Immature natural killer cell (primary cell): ENCODE measurements at regions not wholly inside any gene's neighbourhood (a gene's known extent, or its start where the extent isn't known, plus 50 kb on each side); places are given as distances from the start of the nearest gene placed in this dataset.

Experiments
- DNase-seq, 3 donors: peaks; one replicate each; pipeline ENCODE4 v3.0.0; 2022; ENCODE audit warnings: mixed read lengths in 1 of 3
- H3K27ac Mint-ChIP-seq, 6 donors: one replicate each; pipeline ENCODE4 v1.8.0; 2020; ENCODE audit warnings: mixed read lengths in 6 of 6, mild to moderate bottlenecking in 5 of 6, inconsistent platforms in 4 of 6, moderate library complexity in 3 of 6
- H3K27me3 Mint-ChIP-seq, 3 donors: one replicate each; pipeline ENCODE4 v1.8.0; 2020 to 2021; ENCODE audit warnings: low read depth in 3 of 3, mild to moderate bottlenecking in 3 of 3, mixed read lengths in 3 of 3, moderate library complexity in 3 of 3, inconsistent platforms in 1 of 3
- H3K36me3 Mint-ChIP-seq, 3 donors: one replicate each; pipeline ENCODE4 v1.8.0; 2020; ENCODE audit warnings: mixed read lengths in 3 of 3, inconsistent platforms in 2 of 3, mild to moderate bottlenecking in 2 of 3
- H3K4me1 Mint-ChIP-seq, 2 donors: one replicate each; pipeline ENCODE4 v1.8.0; 2020; ENCODE audit warnings: inconsistent platforms in 2 of 2, mild to moderate bottlenecking in 2 of 2, mixed read lengths in 2 of 2, moderate library complexity in 1 of 2
- H3K4me3 Mint-ChIP-seq, 5 donors: one replicate each; pipeline ENCODE4 v1.8.0; 2020; ENCODE audit warnings: mild to moderate bottlenecking in 5 of 5, mixed read lengths in 5 of 5, inconsistent platforms in 3 of 5, moderate library complexity in 3 of 5
- H3K9me3 Mint-ChIP-seq, 6 donors: one replicate each; pipeline ENCODE4 v1.8.0; 2020; ENCODE audit warnings: mild to moderate bottlenecking in 6 of 6, mixed read lengths in 6 of 6, inconsistent platforms in 4 of 6, moderate library complexity in 3 of 6

- Mint-ChIP-seq H3K9me3 (no peaks in the 10 kb centered on the region), H3K36me3 (no peaks in the 10 kb centered on the region), H3K27me3 (peaks cover 0 to 2% (median 0%) of the 10 kb centered on the region in 3 donors), H3K4me3 (no peak overlapping the region), H3K4me1 (no peaks in the 10 kb centered on the region), H3K27ac (no peak overlapping the region)
- DNase-seq: no peak
Measured at GRCh38 chrX:42602566-42602965, 175.4 kb downstream of the PPP1R2C start.

GRCh38 chrX:42602136-42602535 lies 175.8 kb downstream of the PPP1R2C start:
- H3K4me1 Mint-ChIP-seq: no peaks in the 10 kb centered on the region
- H3K27me3 Mint-ChIP-seq: peaks cover 0 to 2% (median 0%) of the 10 kb centered on the region in 3 donors
- H3K9me3 Mint-ChIP-seq: no peaks in the 10 kb centered on the region
- H3K36me3 Mint-ChIP-seq: no peaks in the 10 kb centered on the region
- no peak overlapping the region for H3K4me3 Mint-ChIP-seq
- no peak overlapping the region for H3K27ac Mint-ChIP-seq
- DNase-seq: no peak

- H3K27me3 Mint-ChIP-seq: peaks cover 0 to 1% (median 0%) of the 10 kb centered on the region in 3 donors
- H3K4me3 Mint-ChIP-seq: no peak overlapping the region
- no peak for DNase-seq
- H3K27ac Mint-ChIP-seq: no peak overlapping the region
- peaks cover 0 to 5% (median 0%) of the 10 kb centered on the region in 6 donors for H3K9me3 Mint-ChIP-seq
- no peaks in the 10 kb centered on the region for H3K36me3 Mint-ChIP-seq
- H3K4me1 Mint-ChIP-seq: no peaks in the 10 kb centered on the region
Measured at GRCh38 chrX:42597481-42597880, 180.5 kb downstream of the PPP1R2C start.

GRCh38 chrX:42585842-42586621 lies 191.9 kb downstream of the PPP1R2C start:
- peaks cover 1 to 7% (median 4%) of the 10 kb centered on the region in 3 donors for H3K27me3 Mint-ChIP-seq
- no peak overlapping the region for H3K4me3 Mint-ChIP-seq
- H3K27ac Mint-ChIP-seq: peak overlapping the region in 1 of 6 donors; percentile 4
- H3K36me3 Mint-ChIP-seq: peaks cover 0 to 8% (median 4%) of the 10 kb centered on the region in 3 donors
- no peak for DNase-seq
- peaks cover 0 to 9% (median 2%) of the 10 kb centered on the region in 6 donors for H3K9me3 Mint-ChIP-seq
- H3K4me1 Mint-ChIP-seq: peaks cover 8 to 16% of the 10 kb centered on the region in 2 donors

- DNase-seq: no peak
- H3K27ac Mint-ChIP-seq: peak overlapping the region in 1 of 6 donors; percentile 12
- peaks cover 5 to 13% of the 10 kb centered on the region in 2 donors for H3K4me1 Mint-ChIP-seq
- H3K4me3 Mint-ChIP-seq: no peak overlapping the region
- H3K36me3 Mint-ChIP-seq: no peaks in the 10 kb centered on the region
- H3K9me3 Mint-ChIP-seq: no peaks in the 10 kb centered on the region
- peaks cover 0 to 2% (median 0%) of the 10 kb centered on the region in 3 donors for H3K27me3 Mint-ChIP-seq
Measured at GRCh38 chrX:42577936-42578470, 200.0 kb downstream of the PPP1R2C start.

- Mint-ChIP-seq H3K27me3 (peaks cover 0 to 3% (median 1%) of the 10 kb centered on the region in 3 donors), H3K4me3 (no peak overlapping the region), H3K9me3 (no peaks in the 10 kb centered on the region), H3K36me3 (no peaks in the 10 kb centered on the region), H3K27ac (no peak overlapping the region), H3K4me1 (no peaks in the 10 kb centered on the region)
- no peak for DNase-seq
Measured at GRCh38 chrX:42567268-42567667, 210.7 kb downstream of the PPP1R2C start.

- Mint-ChIP-seq H3K4me1 (no peaks in the 10 kb centered on the region), H3K27me3 (peaks cover 0 to 3% (median 1%) of the 10 kb centered on the region in 3 donors), H3K36me3 (no peaks in the 10 kb centered on the region), H3K9me3 (no peaks in the 10 kb centered on the region), H3K27ac (no peak overlapping the region), H3K4me3 (no peak overlapping the region)
- no peak for DNase-seq
Measured at GRCh38 chrX:42565739-42566138, 212.2 kb downstream of the PPP1R2C start.

GRCh38 chrX:42546800-42547199 lies 231.2 kb downstream of the PPP1R2C start:
- no peaks in the 10 kb centered on the region for H3K36me3 Mint-ChIP-seq

GRCh38 chrX:42544883-42545282 lies 233.1 kb downstream of the PPP1R2C start:
- DNase-seq: no peak
- Mint-ChIP-seq H3K4me1 (no peaks in the 10 kb centered on the region), H3K36me3 (no peaks in the 10 kb centered on the region), H3K27me3 (peaks cover 0 to 6% (median 2%) of the 10 kb centered on the region in 3 donors), H3K4me3 (no peak overlapping the region), H3K9me3 (no peaks in the 10 kb centered on the region), H3K27ac (no peak overlapping the region)

More at GRCh38 chrX:42546800-42547199, 231.2 kb downstream of the PPP1R2C start:
- Mint-ChIP-seq H3K9me3 (no peaks in the 10 kb centered on the region), H3K27me3 (peaks cover 0 to 2% (median 0%) of the 10 kb centered on the region in 3 donors), H3K27ac (no peak overlapping the region), H3K4me3 (no peak overlapping the region), H3K4me1 (no peaks in the 10 kb centered on the region)
- DNase-seq: no peak

GRCh38 chrX:42541554-42541953 lies 236.4 kb downstream of the PPP1R2C start:
- Mint-ChIP-seq H3K27ac (no peak overlapping the region), H3K36me3 (no peaks in the 10 kb centered on the region), H3K27me3 (peaks cover 0 to 6% (median 2%) of the 10 kb centered on the region in 3 donors), H3K4me3 (no peak overlapping the region), H3K4me1 (peaks cover 6 to 17% of the 10 kb centered on the region in 2 donors), H3K9me3 (no peaks in the 10 kb centered on the region)
- DNase-seq: no peak

- no peaks in the 10 kb centered on the region for H3K9me3 Mint-ChIP-seq
- H3K4me1 Mint-ChIP-seq: peaks cover 11 to 24% of the 10 kb centered on the region in 2 donors
- no peak overlapping the region for H3K27ac Mint-ChIP-seq
- no peak for DNase-seq
- H3K4me3 Mint-ChIP-seq: no peak overlapping the region
- H3K36me3 Mint-ChIP-seq: no peaks in the 10 kb centered on the region
- peaks cover 0 to 6% (median 2%) of the 10 kb centered on the region in 3 donors for H3K27me3 Mint-ChIP-seq
Measured at GRCh38 chrX:42540146-42540545, 237.8 kb downstream of the PPP1R2C start.

- H3K9me3 Mint-ChIP-seq: no peaks in the 10 kb centered on the region
- H3K36me3 Mint-ChIP-seq: no peaks in the 10 kb centered on the region
- DNase-seq: no peak
- peaks cover 0 to 4% (median 2%) of the 10 kb centered on the region in 3 donors for H3K27me3 Mint-ChIP-seq
- H3K27ac Mint-ChIP-seq: peak overlapping the region in 1 of 6 donors; percentile 54
- H3K4me3 Mint-ChIP-seq: no peak overlapping the region
- H3K4me1 Mint-ChIP-seq: peaks cover 23 to 36% of the 10 kb centered on the region in 2 donors
Measured at GRCh38 chrX:42538405-42538804, 239.6 kb downstream of the PPP1R2C start.

- Mint-ChIP-seq H3K4me3 (no peak overlapping the region), H3K36me3 (no peaks in the 10 kb centered on the region), H3K27me3 (peaks cover 0 to 4% (median 2%) of the 10 kb centered on the region in 3 donors), H3K27ac (peak overlapping the region in 1 of 6 donors; percentile 36), H3K9me3 (no peaks in the 10 kb centered on the region), H3K4me1 (peaks cover 23 to 36% of the 10 kb centered on the region in 2 donors)
- DNase-seq: no peak
Measured at GRCh38 chrX:42536286-42536685, 241.7 kb downstream of the PPP1R2C start.

- H3K4me3 Mint-ChIP-seq: peak overlapping the region in 4 of 5 donors; percentile 3 to 37 (median 35)
- peak; percentile 29 to 52 (median 49) for DNase-seq
- peaks cover 23 to 36% of the 10 kb centered on the region in 2 donors for H3K4me1 Mint-ChIP-seq
- no peaks in the 10 kb centered on the region for H3K9me3 Mint-ChIP-seq
- peaks cover 0 to under 1% (median 0%) of the 10 kb centered on the region in 3 donors for H3K27me3 Mint-ChIP-seq
- H3K27ac Mint-ChIP-seq: peak overlapping the region; percentile 55 to 88 (median 66)
- H3K36me3 Mint-ChIP-seq: no peaks in the 10 kb centered on the region
Measured at GRCh38 chrX:42535233-42535632, 242.7 kb downstream of the PPP1R2C start.
